ENCODE measurements at regions not wholly inside any gene's neighbourhood (a gene's known extent, or its start where the extent isn't known, plus 50 kb on each side); places are given as distances from the start of the nearest gene placed in this dataset.
"Not testable (repeated sequence)": the region's sequence is repeated elsewhere in the genome, so short reads cannot be mapped to it uniquely, and the experiment has no call there.

- 28% methylated on average over 3 of the region's 3 CpGs for WGBS
- no peak overlapping the region for H3K27ac ChIP-seq (ENCODE audit: low read depth)
- no peak for DNase-seq (ENCODE audit: extremely low spot score)
- no peaks in the 10 kb centered on the region for H3K4me1 ChIP-seq (ENCODE audit: insufficient read depth)
- H3K36me3 ChIP-seq (ENCODE audit: insufficient read depth), result no peaks in the 10 kb centered on the region
- H3K4me3 ChIP-seq (ENCODE audit: low read depth, low read length), result no peak overlapping the region
These were observed 51.2 kb upstream of the THRB start for GRCh38 chr3:24545887-24546286.

- Histone ChIP-seq H3K36me3 (ENCODE audit: insufficient read depth) (no peaks in the 10 kb centered on the region), H3K27ac (ENCODE audit: low read depth) (no peak overlapping the region), H3K4me3 (ENCODE audit: low read depth, low read length) (no peak overlapping the region), H3K4me1 (ENCODE audit: insufficient read depth) (no peaks in the 10 kb centered on the region)
- WGBS, result 43% methylated on average over 2 of the region's 2 CpGs
- DNase-seq (ENCODE audit: extremely low spot score), result no peak
These were observed 53.6 kb upstream of the THRB start for GRCh38 chr3:24548278-24548677.

- no peaks in the 10 kb centered on the region for H3K36me3 ChIP-seq (ENCODE audit: insufficient read depth)
- DNase-seq (ENCODE audit: extremely low spot score), result no peak
- WGBS, result 35% methylated on average over 1 of the region's 1 CpG
- H3K4me3 ChIP-seq (ENCODE audit: low read depth, low read length), result no peak overlapping the region
- H3K4me1 ChIP-seq (ENCODE audit: insufficient read depth), result no peaks in the 10 kb centered on the region
- no peak overlapping the region for H3K27ac ChIP-seq (ENCODE audit: low read depth)
These were observed 55.9 kb upstream of the THRB start for GRCh38 chr3:24550588-24550987.

GRCh38 chr3:24551626-24552025 is 57.0 kb upstream of the THRB start:
- no peak for DNase-seq (ENCODE audit: extremely low spot score)
- WGBS, result 90% methylated on average over 2 of the region's 2 CpGs
- no peak overlapping the region for H3K4me3 ChIP-seq (ENCODE audit: low read depth, low read length)
- no peaks in the 10 kb centered on the region for H3K36me3 ChIP-seq (ENCODE audit: insufficient read depth)
- H3K27ac ChIP-seq (ENCODE audit: low read depth), result no peak overlapping the region
- no peaks in the 10 kb centered on the region for H3K4me1 ChIP-seq (ENCODE audit: insufficient read depth)

- Histone ChIP-seq H3K27ac (ENCODE audit: low read depth) (no peak overlapping the region), H3K36me3 (ENCODE audit: insufficient read depth) (no peaks in the 10 kb centered on the region), H3K4me3 (ENCODE audit: low read depth, low read length) (no peak overlapping the region), H3K4me1 (ENCODE audit: insufficient read depth) (no peaks in the 10 kb centered on the region)
- no peak for DNase-seq (ENCODE audit: extremely low spot score)
- 96% methylated on average over 3 of the region's 3 CpGs for WGBS
These were observed 68.2 kb upstream of the THRB start for GRCh38 chr3:24562895-24563294.

GRCh38 chr3:24565053-24565452 is 70.4 kb upstream of the THRB start:
- Histone ChIP-seq H3K36me3 (ENCODE audit: insufficient read depth) (no peaks in the 10 kb centered on the region), H3K4me3 (ENCODE audit: low read depth, low read length) (no peak overlapping the region), H3K27ac (ENCODE audit: low read depth) (no peak overlapping the region), H3K4me1 (ENCODE audit: insufficient read depth) (no peaks in the 10 kb centered on the region)
- no peak for DNase-seq (ENCODE audit: extremely low spot score)
- 81% methylated on average over 1 of the region's 1 CpG for WGBS

GRCh38 chr3:24565656-24566055 is 71.0 kb upstream of the THRB start:
- H3K36me3 ChIP-seq (ENCODE audit: insufficient read depth), result no peaks in the 10 kb centered on the region
- H3K27ac ChIP-seq (ENCODE audit: low read depth), result no peak overlapping the region
- DNase-seq (ENCODE audit: extremely low spot score), result no peak
- H3K4me3 ChIP-seq (ENCODE audit: low read depth, low read length), result no peak overlapping the region
- 99% methylated on average over 1 of the region's 1 CpG for WGBS
- no peaks in the 10 kb centered on the region for H3K4me1 ChIP-seq (ENCODE audit: insufficient read depth)

GRCh38 chr3:24566927-24567326 is 72.3 kb upstream of the THRB start:
- Histone ChIP-seq H3K27ac (ENCODE audit: low read depth) (no peak overlapping the region), H3K36me3 (ENCODE audit: insufficient read depth) (no peaks in the 10 kb centered on the region), H3K4me1 (ENCODE audit: insufficient read depth) (no peaks in the 10 kb centered on the region), H3K4me3 (ENCODE audit: low read depth, low read length) (no peak overlapping the region)
- no peak for DNase-seq (ENCODE audit: extremely low spot score)
- WGBS, result 94% methylated on average over 15 of the region's 15 CpGs

GRCh38 chr3:24572409-24572808 is 77.8 kb upstream of the THRB start:
- H3K4me3 ChIP-seq (ENCODE audit: low read depth, low read length); H3K27ac ChIP-seq (ENCODE audit: low read depth); H3K4me1 ChIP-seq (ENCODE audit: insufficient read depth); DNase-seq (ENCODE audit: extremely low spot score); H3K36me3 ChIP-seq (ENCODE audit: insufficient read depth): not testable (repeated sequence)
- 92% methylated on average over 6 of the region's 6 CpGs for WGBS

- WGBS, result 85% methylated on average over 5 of the region's 5 CpGs
- Histone ChIP-seq H3K4me3 (ENCODE audit: low read depth, low read length) (no peak overlapping the region), H3K27ac (ENCODE audit: low read depth) (no peak overlapping the region)
These were observed 78.9 kb upstream of the THRB start for GRCh38 chr3:24573576-24573975.

GRCh38 chr3:24578324-24578723 is 83.7 kb upstream of the THRB start:
- Histone ChIP-seq H3K4me1 (ENCODE audit: insufficient read depth) (no peaks in the 10 kb centered on the region), H3K27ac (ENCODE audit: low read depth) (no peak overlapping the region), H3K36me3 (ENCODE audit: insufficient read depth) (no peaks in the 10 kb centered on the region), H3K4me3 (ENCODE audit: low read depth, low read length) (no peak overlapping the region)
- WGBS, result 99% methylated on average over 1 of the region's 1 CpG
- DNase-seq (ENCODE audit: extremely low spot score), result no peak

More at GRCh38 chr3:24573576-24573975, 78.9 kb upstream of the THRB start:
- H3K4me1 ChIP-seq (ENCODE audit: insufficient read depth), result no peaks in the 10 kb centered on the region
- no peaks in the 10 kb centered on the region for H3K36me3 ChIP-seq (ENCODE audit: insufficient read depth)
- DNase-seq (ENCODE audit: extremely low spot score), result no peak

GRCh38 chr3:24578951-24579421 is 84.3 kb upstream of the THRB start:
- WGBS, result 71% methylated on average over 4 of the region's 4 CpGs
- DNase-seq (ENCODE audit: extremely low spot score), result peak; percentile 31
- no peaks in the 10 kb centered on the region for H3K36me3 ChIP-seq (ENCODE audit: insufficient read depth)
- no peak overlapping the region for H3K4me3 ChIP-seq (ENCODE audit: low read depth, low read length)
- H3K27ac ChIP-seq (ENCODE audit: low read depth), result no peak overlapping the region
- no peaks in the 10 kb centered on the region for H3K4me1 ChIP-seq (ENCODE audit: insufficient read depth)

- Histone ChIP-seq H3K36me3 (ENCODE audit: insufficient read depth) (no peaks in the 10 kb centered on the region), H3K4me1 (ENCODE audit: insufficient read depth) (no peaks in the 10 kb centered on the region), H3K4me3 (ENCODE audit: low read depth, low read length) (no peak overlapping the region), H3K27ac (ENCODE audit: low read depth) (no peak overlapping the region)
- 83% methylated on average over 10 of the region's 10 CpGs for WGBS
- DNase-seq (ENCODE audit: extremely low spot score), result no peak
These were observed 88.1 kb upstream of the THRB start for GRCh38 chr3:24582431-24583403.

- WGBS, result 51% methylated on average over 4 of the region's 4 CpGs
These were observed 92.3 kb upstream of the THRB start for GRCh38 chr3:24586920-24587319.

More at GRCh38 chr3:24586920-24587319, 92.3 kb upstream of the THRB start:
- H3K4me3 ChIP-seq (ENCODE audit: low read depth, low read length), result no peak overlapping the region
- H3K36me3 ChIP-seq (ENCODE audit: insufficient read depth), result no peaks in the 10 kb centered on the region
- no peaks in the 10 kb centered on the region for H3K4me1 ChIP-seq (ENCODE audit: insufficient read depth)
- H3K27ac ChIP-seq (ENCODE audit: low read depth), result no peak overlapping the region
- no peak for DNase-seq (ENCODE audit: extremely low spot score)
